Trophoblast cell (in vitro differentiated cells and primary cell): ENCODE measurements at regions not wholly inside any gene's neighbourhood (a gene's known extent, or its start where the extent isn't known, plus 50 kb on each side); places are given as distances from the start of the nearest gene placed in this dataset.

Experiments used
- DNase-seq, 2 donors: peaks; one replicate each; pipeline ENCODE4 v3.0.0-alpha.2; 2016
- H2AFZ ChIP-seq: 2 replicates; pipeline ENCODE4 v1.6.1; 2013; ENCODE audit warnings: low read length, moderate library complexity, mild to moderate bottlenecking; ENCODE audit not compliant: insufficient read depth, poor library complexity
- H2AK5ac ChIP-seq: 2 replicates; pipeline ENCODE4 v1.6.1; 2013; ENCODE audit warnings: mild to moderate bottlenecking, low read length
- H2BK120ac ChIP-seq: 2 replicates; pipeline ENCODE4 v1.6.1; 2013; ENCODE audit warnings: low read length, mild to moderate bottlenecking, moderate library complexity; ENCODE audit not compliant: insufficient read depth, poor library complexity
- H2BK12ac ChIP-seq: 2 replicates; pipeline ENCODE4 v1.6.1; 2013; ENCODE audit warnings: mild to moderate bottlenecking, low read length, moderate library complexity
- H2BK5ac ChIP-seq: 2 replicates; pipeline ENCODE4 v1.6.1; 2013; ENCODE audit warnings: low read length, low read depth, moderate library complexity, mild to moderate bottlenecking; ENCODE audit not compliant: poor library complexity
- H3K14ac ChIP-seq: 2 replicates; pipeline ENCODE4 v1.6.1; 2013; ENCODE audit warnings: mild to moderate bottlenecking, low read length
- H3K18ac ChIP-seq: 2 replicates; pipeline ENCODE4 v1.6.1; 2013; ENCODE audit warnings: mild to moderate bottlenecking, low read length
- H3K23ac ChIP-seq: 2 replicates; pipeline ENCODE4 v1.6.1; 2013; ENCODE audit warnings: low read length
- H3K27ac ChIP-seq: 2 replicates; pipeline ENCODE4 v1.5.1; 2013; ENCODE audit warnings: low read depth, mild to moderate bottlenecking, inconsistent platforms, low read length, moderate library complexity
- H3K27me3 ChIP-seq: 2 replicates; pipeline ENCODE4 v1.6.1; 2013; ENCODE audit warnings: inconsistent platforms, mild to moderate bottlenecking, low read length, moderate library complexity; ENCODE audit not compliant: insufficient read depth
- H3K36me3 ChIP-seq, 2 experiments: 1 replicate in 1 of 2; 2 replicates in 1 of 2; pipeline ENCODE4 v1.6.1; 2013; ENCODE audit warnings: low read length in 2 of 2, mild to moderate bottlenecking in 2 of 2, moderate library complexity in 1 of 2; ENCODE audit not compliant: insufficient read depth in 2 of 2, control insufficient read depth in 1 of 2
- H3K4ac ChIP-seq: 2 replicates; pipeline ENCODE4 v1.6.1; 2013; ENCODE audit warnings: low read depth, mild to moderate bottlenecking, low read length, moderate library complexity
- H3K4me1 ChIP-seq, 2 experiments: 1 replicate in 1 of 2; 2 replicates in 1 of 2; pipeline ENCODE4 v1.6.1; 2013; ENCODE audit warnings: low read length in 2 of 2, mild to moderate bottlenecking in 2 of 2, moderate library complexity in 1 of 2; ENCODE audit not compliant: insufficient read depth in 2 of 2, control insufficient read depth in 1 of 2
- H3K4me2 ChIP-seq: 2 replicates; pipeline ENCODE4 v1.6.1; 2013; ENCODE audit warnings: inconsistent platforms, mild to moderate bottlenecking, low read length, moderate library complexity
- H3K4me3 ChIP-seq: 2 replicates; pipeline ENCODE4 v1.5.1; 2013; ENCODE audit warnings: mild to moderate bottlenecking, low read depth, low read length, inconsistent platforms
- H3K79me1 ChIP-seq: one replicate; pipeline ENCODE4 v1.6.1; 2013; ENCODE audit warnings: low read length
- H3K79me2 ChIP-seq: 2 replicates; pipeline ENCODE4 v1.6.1; 2013; ENCODE audit warnings: low read length, mild to moderate bottlenecking; ENCODE audit not compliant: control insufficient read depth, insufficient read depth, poor library complexity
- H3K9ac ChIP-seq: 2 replicates; pipeline ENCODE4 v1.6.1; 2013; ENCODE audit warnings: mild to moderate bottlenecking, low read length
- H3K9me3 ChIP-seq: 2 replicates; pipeline ENCODE4 v1.6.1; 2013; ENCODE audit warnings: low read depth, mild to moderate bottlenecking, control low read depth, inconsistent platforms, low read length; ENCODE audit not compliant: insufficient read depth
- H4K12ac ChIP-seq: 2 replicates; pipeline ENCODE4 v1.6.1; 2013; ENCODE audit warnings: low read depth, mild to moderate bottlenecking, low read length, moderate library complexity
- H4K8ac ChIP-seq: 2 replicates; pipeline ENCODE4 v1.6.1; 2013; ENCODE audit warnings: low read depth, mild to moderate bottlenecking, low read length, moderate library complexity
- H4K91ac ChIP-seq: one replicate; pipeline ENCODE4 v1.6.1; 2013; ENCODE audit warnings: low read depth, mild to moderate bottlenecking, low read length, moderate library complexity
- WGBS: extraction: QIAGEN DNeasy Blood & Tissue Kit; methylation state at CpG from one replicate; pipeline ENCODE4 v1.1.7; 2013; ENCODE audit warnings: missing lambda C conversion rate; ENCODE audit not compliant: insufficient read length, insufficient coverage; ENCODE audit errors: extremely low coverage; 5-methylcytosine and 5-hydroxymethylcytosine counted together

GRCh38 chr2:145800151-145801091 is 1280.5 kb upstream of the ZEB2 start:
- no CpG with 5 or more reads among the region's 6 CpGs for WGBS

GRCh38 chr2:145799595-145800108 is 1279.7 kb upstream of the ZEB2 start:
- no peak overlapping the region for H4K91ac ChIP-seq
- H2AK5ac ChIP-seq = no peak overlapping the region
- no peak overlapping the region for H3K14ac ChIP-seq
- H3K18ac ChIP-seq = no peak overlapping the region
- no peaks in the 10 kb centered on the region for H3K79me1 ChIP-seq
- H3K4me1 ChIP-seq = no peaks in the 10 kb centered on the region
- no peak overlapping the region for H2BK120ac ChIP-seq
- WGBS = no CpG with 5 or more reads among the region's 7 CpGs
- no peak overlapping the region for H2BK12ac ChIP-seq
- no peak overlapping the region for H2BK5ac ChIP-seq
- H3K4me2 ChIP-seq = no peak overlapping the region
- no peaks in the 10 kb centered on the region for H3K27me3 ChIP-seq
- H4K8ac ChIP-seq = no peak overlapping the region
- H3K27ac ChIP-seq = no peak overlapping the region
- no peak overlapping the region for H2AFZ ChIP-seq
- no peaks in the 10 kb centered on the region for H3K79me2 ChIP-seq
- H3K4ac ChIP-seq = no peak overlapping the region
- no peak for DNase-seq
- H3K9me3 ChIP-seq = no peaks in the 10 kb centered on the region
- H4K12ac ChIP-seq = no peak overlapping the region
- no peak overlapping the region for H3K4me3 ChIP-seq
- no peak overlapping the region for H3K23ac ChIP-seq
- H3K9ac ChIP-seq = no peak overlapping the region
- H3K36me3 ChIP-seq = no peaks in the 10 kb centered on the region

More at GRCh38 chr2:145800151-145801091, 1280.5 kb upstream of the ZEB2 start:
- Histone ChIP-seq H3K9me3 (no peaks in the 10 kb centered on the region), H4K91ac (no peak overlapping the region), H2BK12ac (no peak overlapping the region), H3K23ac (no peak overlapping the region), H4K8ac (no peak overlapping the region), H3K9ac (no peak overlapping the region), H3K36me3 (no peaks in the 10 kb centered on the region), H3K4me3 (no peak overlapping the region), H3K27me3 (no peaks in the 10 kb centered on the region), H2BK120ac (no peak overlapping the region), H3K79me2 (no peaks in the 10 kb centered on the region), H2AFZ (no peak overlapping the region), H3K14ac (no peak overlapping the region), H3K79me1 (no peaks in the 10 kb centered on the region), H3K4ac (no peak overlapping the region), H2AK5ac (no peak overlapping the region), H2BK5ac (no peak overlapping the region), H3K4me2 (no peak overlapping the region), H3K27ac (no peak overlapping the region), H3K4me1 (no peaks in the 10 kb centered on the region), H3K18ac (no peak overlapping the region), H4K12ac (no peak overlapping the region)
- DNase-seq = no peak

DNA sequence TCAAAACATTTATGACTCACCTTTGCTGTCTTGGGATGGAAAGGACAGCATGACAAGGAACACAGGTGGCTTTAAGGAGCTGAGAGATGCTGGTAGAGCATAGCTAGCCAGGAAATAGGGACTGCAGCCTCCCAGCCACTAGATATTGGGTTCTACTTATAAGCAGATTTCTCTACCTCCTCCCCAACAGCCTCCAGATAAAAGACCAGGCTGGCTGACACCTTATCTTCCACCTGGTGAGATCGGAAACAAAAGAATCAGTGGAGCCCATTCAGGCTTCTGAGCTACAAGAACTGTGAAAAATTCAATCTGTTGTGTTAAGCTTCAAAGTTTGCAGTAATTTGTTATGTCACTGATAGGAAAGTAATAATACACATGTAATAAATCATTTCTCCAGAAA is 1278.5 kb upstream of the ZEB2 start:
- Histone ChIP-seq H4K8ac (no peak overlapping the region), H3K79me2 (no peaks in the 10 kb centered on the region), H3K18ac (no peak overlapping the region), H3K4me1 (no peaks in the 10 kb centered on the region), H3K27ac (no peak overlapping the region), H3K27me3 (no peaks in the 10 kb centered on the region), H2AK5ac (no peak overlapping the region), H4K12ac (no peak overlapping the region), H4K91ac (no peak overlapping the region), H3K4me3 (no peak overlapping the region), H2AFZ (no peak overlapping the region), H2BK12ac (no peak overlapping the region), H3K4ac (no peak overlapping the region), H3K9ac (no peak overlapping the region), H2BK120ac (no peak overlapping the region), H3K4me2 (no peak overlapping the region), H3K36me3 (no peaks in the 10 kb centered on the region), H3K14ac (no peak overlapping the region), H2BK5ac (no peak overlapping the region), H3K79me1 (no peaks in the 10 kb centered on the region), H3K9me3 (no peaks in the 10 kb centered on the region), H3K23ac (no peak overlapping the region)
- no peak for DNase-seq
- WGBS = no CpG with 5 or more reads among the region's 1 CpG

GRCh38 chr2:145797692-145798091 is 1277.8 kb upstream of the ZEB2 start:
- Histone ChIP-seq H3K79me2 (no peaks in the 10 kb centered on the region), H3K18ac (no peak overlapping the region), H2AFZ (no peak overlapping the region), H2BK12ac (no peak overlapping the region), H4K8ac (no peak overlapping the region), H4K91ac (no peak overlapping the region), H3K14ac (no peak overlapping the region), H3K9me3 (no peaks in the 10 kb centered on the region), H3K36me3 (no peaks in the 10 kb centered on the region), H3K4me3 (no peak overlapping the region), H2BK120ac (no peak overlapping the region), H3K23ac (no peak overlapping the region), H4K12ac (no peak overlapping the region), H3K4ac (no peak overlapping the region), H3K27ac (no peak overlapping the region), H3K4me1 (no peaks in the 10 kb centered on the region), H3K27me3 (no peaks in the 10 kb centered on the region), H3K9ac (no peak overlapping the region), H2BK5ac (no peak overlapping the region), H3K79me1 (no peaks in the 10 kb centered on the region), H2AK5ac (no peak overlapping the region), H3K4me2 (no peak overlapping the region)
- no peak for DNase-seq
- no CpG with 5 or more reads among the region's 4 CpGs for WGBS
